ENCODE measurements at regions not wholly inside any gene's neighbourhood (a gene's known extent, or its start where the extent isn't known, plus 50 kb on each side); places are given as distances from the start of the nearest gene placed in this dataset.

- peaks cover 10% of the 10 kb centered on the region for H3K27me3 Mint-ChIP-seq
- no peak overlapping the region for H3K4me3 Mint-ChIP-seq
- ATAC-seq: no peak
- H3K4me1 Mint-ChIP-seq: no peaks in the 10 kb centered on the region
- H3K36me3 Mint-ChIP-seq: no peaks in the 10 kb centered on the region
- no peak overlapping the region for H3K27ac Mint-ChIP-seq
- no peaks in the 10 kb centered on the region for H3K9me3 Mint-ChIP-seq
Measured at GRCh38 chr2:225104321-225104720, 62.1 kb upstream of the DOCK10 start.

DNA sequence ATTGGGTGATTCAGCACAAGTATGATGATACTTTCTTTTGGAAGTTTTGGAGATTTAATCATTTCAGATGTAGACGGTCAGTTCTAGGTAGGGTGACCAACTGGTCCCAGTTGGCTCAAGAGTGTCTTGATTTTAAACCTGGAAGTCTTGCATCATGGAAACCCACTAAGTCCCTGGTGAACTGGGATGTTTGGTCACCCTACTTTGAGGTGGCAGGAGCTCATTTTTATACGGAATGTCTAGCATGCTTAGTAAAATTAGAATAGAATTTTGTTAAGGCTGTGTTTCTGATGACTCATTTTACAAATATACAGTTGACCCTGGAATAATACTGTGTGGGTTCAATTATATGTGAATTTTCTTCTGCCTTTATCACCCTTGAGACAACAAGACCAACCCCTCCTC lies 61.5 kb upstream of the DOCK10 start:
- no peak for ATAC-seq
- Mint-ChIP-seq H3K4me3 (no peak overlapping the region), H3K36me3 (no peaks in the 10 kb centered on the region), H3K9me3 (no peaks in the 10 kb centered on the region), H3K27ac (no peak overlapping the region), H3K27me3 (peaks cover 10% of the 10 kb centered on the region), H3K4me1 (no peaks in the 10 kb centered on the region)

GRCh38 chr2:225100856-225101294 lies 58.6 kb upstream of the DOCK10 start:
- ATAC-seq: no peak
- H3K27me3 Mint-ChIP-seq: peaks cover 6% of the 10 kb centered on the region

DNA sequence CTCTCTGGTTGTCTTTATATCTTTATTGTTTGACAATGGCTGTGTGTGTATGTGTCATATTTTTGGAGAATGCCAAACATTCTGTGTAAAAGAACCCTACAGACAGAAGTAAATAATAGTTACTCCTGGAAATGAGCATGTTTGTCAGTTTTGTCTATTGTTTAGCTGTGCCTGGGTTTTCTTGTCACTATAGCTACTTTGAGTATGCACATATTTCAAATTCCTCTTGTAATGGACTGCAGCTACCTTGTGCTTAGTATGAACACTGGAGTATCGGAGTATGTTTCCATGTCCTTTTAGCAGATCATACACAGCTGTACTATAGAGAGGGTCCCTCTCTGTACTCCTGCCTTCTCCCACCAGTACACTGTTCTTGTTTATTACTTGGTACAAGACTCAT lies 58.0 kb upstream of the DOCK10 start:
- Mint-ChIP-seq H3K36me3 (no peaks in the 10 kb centered on the region), H3K4me3 (no peak overlapping the region), H3K4me1 (no peaks in the 10 kb centered on the region), H3K9me3 (no peaks in the 10 kb centered on the region), H3K27ac (no peak overlapping the region), H3K27me3 (no peaks in the 10 kb centered on the region)
- ATAC-seq: no peak

More at GRCh38 chr2:225100856-225101294, 58.6 kb upstream of the DOCK10 start:
- H3K9me3 Mint-ChIP-seq: no peaks in the 10 kb centered on the region
- H3K36me3 Mint-ChIP-seq: no peaks in the 10 kb centered on the region
- H3K27ac Mint-ChIP-seq: no peak overlapping the region
- no peak overlapping the region for H3K4me3 Mint-ChIP-seq
- H3K4me1 Mint-ChIP-seq: no peaks in the 10 kb centered on the region

DNA sequence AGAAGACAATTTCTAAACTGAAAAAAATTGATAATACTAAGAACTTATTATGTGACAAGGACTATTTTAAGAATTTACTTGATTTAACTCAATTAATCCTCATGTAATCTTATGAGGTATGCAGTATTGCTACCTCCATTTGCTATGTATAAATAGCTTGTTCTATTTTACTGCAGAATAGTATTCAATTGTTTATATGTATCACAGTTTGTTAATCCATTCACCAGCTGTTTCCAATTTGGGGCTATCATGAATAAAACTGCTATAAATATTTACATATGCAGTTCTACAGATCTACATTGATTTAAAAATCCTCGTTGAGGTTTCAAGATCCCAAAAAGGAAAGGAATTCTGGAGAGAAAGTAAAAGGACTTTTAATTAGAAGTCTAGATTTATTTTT lies 54.8 kb upstream of the DOCK10 start:
- no peak for ATAC-seq
- Mint-ChIP-seq H3K4me3 (no peak overlapping the region), H3K36me3 (no peaks in the 10 kb centered on the region), H3K9me3 (peaks cover 3% of the 10 kb centered on the region), H3K27me3 (peaks cover 19% of the 10 kb centered on the region), H3K4me1 (no peaks in the 10 kb centered on the region), H3K27ac (no peak overlapping the region)
